OCI-LY1 (cell line): ENCODE measurements at regions not wholly inside any gene's neighbourhood (a gene's known extent, or its start where the extent isn't known, plus 50 kb on each side); places are given as distances from the start of the nearest gene placed in this dataset.

ENCODE experiments used
- H2AFZ ChIP-seq: fragments of 200-600 bp; sonication (generic), shearing (Covaris generic); 2 replicates; pipeline ENCODE4 v1.6.0; 2014; ENCODE audit warnings: antibody characterized with exemption, mild to moderate bottlenecking, low read length
- H3F3A ChIP-seq: fragments of 200-600 bp; sonication (generic), shearing (Covaris generic); 2 replicates; pipeline ENCODE4 v1.6.0; 2014; ENCODE audit warnings: mild to moderate bottlenecking, antibody characterized with exemption, low read length, moderate library complexity; ENCODE audit not compliant: insufficient read depth
- H3K27ac ChIP-seq: fragments of 200-600 bp; sonication (generic); 2 replicates; pipeline ENCODE4 v1.5.1; 2014; ENCODE audit warnings: low read length, mixed run types, mild to moderate bottlenecking, low read depth; ENCODE audit not compliant: poor library complexity, severe bottlenecking
- H3K27me3 ChIP-seq: fragments of 200-600 bp; sonication (generic); 2 replicates; pipeline ENCODE4 v1.6.0; 2014; ENCODE audit warnings: antibody characterized with exemption, mild to moderate bottlenecking, low read length, moderate library complexity; ENCODE audit not compliant: insufficient read depth
- H3K36me3 ChIP-seq: fragments of 200-600 bp; sonication (generic); 2 replicates; pipeline ENCODE4 v1.6.1; 2014; ENCODE audit warnings: mild to moderate bottlenecking, antibody characterized with exemption, low read length, moderate library complexity, mixed read lengths; ENCODE audit not compliant: insufficient read depth
- H3K4me1 ChIP-seq: fragments of 200-600 bp; sonication (generic); 2 replicates; pipeline ENCODE4 v1.5.1; 2014; ENCODE audit warnings: mild to moderate bottlenecking, low read length, moderate library complexity; ENCODE audit not compliant: insufficient read depth, severe bottlenecking
- H3K4me2 ChIP-seq: fragments of 200-600 bp; sonication (generic), shearing (Covaris generic); 2 replicates; pipeline ENCODE4 v1.6.1; 2014; ENCODE audit warnings: low read length
- H3K4me3 ChIP-seq: fragments of 200-600 bp; sonication (generic); 2 replicates; pipeline ENCODE4 v1.5.1; 2014; ENCODE audit warnings: low read length, low read depth, mild to moderate bottlenecking, mixed read lengths; ENCODE audit not compliant: poor library complexity, severe bottlenecking
- H3K79me2 ChIP-seq: fragments of 200-600 bp; shearing (Covaris generic); 2 replicates; pipeline ENCODE4 v1.6.1; 2016; ENCODE audit warnings: mixed run types, low read length, mixed read lengths; ENCODE audit not compliant: insufficient read depth
- H3K9ac ChIP-seq: fragments of 200-600 bp; sonication (generic), shearing (Covaris generic); 2 replicates; pipeline ENCODE4 v1.6.1; 2014; ENCODE audit warnings: mild to moderate bottlenecking, low read length, mixed read lengths
- H3K9me2 ChIP-seq: fragments of 200-600 bp; sonication (generic), shearing (Covaris generic); 2 replicates; pipeline ENCODE4 v1.6.1; 2014; ENCODE audit warnings: low read depth, mild to moderate bottlenecking, low read length, mixed read lengths
- H3K9me3 ChIP-seq: fragments of 200-600 bp; shearing (Covaris generic); 2 replicates; pipeline ENCODE4 v1.6.1; 2014; ENCODE audit warnings: low read length, mixed read lengths
- H4K20me1 ChIP-seq: fragments of 200-600 bp; sonication (generic), shearing (Covaris generic); 2 replicates; pipeline ENCODE4 v1.6.0; 2016; ENCODE audit warnings: mild to moderate bottlenecking, low read length; ENCODE audit not compliant: insufficient read depth
- EZH2 ChIP-seq: fragments of 200-600 bp; sonication (generic), shearing (Covaris generic); IDR thresholded peaks from 2 replicates; pipeline ENCODE4 v1.8.0; 2017; ENCODE audit warnings: borderline replicate concordance, mixed run types, mild to moderate bottlenecking, antibody characterized with exemption, low read length, moderate library complexity, mixed read lengths
- TF ChIP-seq, protein P1 (sequence below): fragments of 200-600 bp; sonication (generic), shearing (Covaris generic); IDR thresholded peaks from 2 replicates; pipeline ENCODE4 v1.5.1; 2017; ENCODE audit warnings: mild to moderate bottlenecking, antibody characterized with exemption, low read length, moderate library complexity, mixed read lengths

DNA sequence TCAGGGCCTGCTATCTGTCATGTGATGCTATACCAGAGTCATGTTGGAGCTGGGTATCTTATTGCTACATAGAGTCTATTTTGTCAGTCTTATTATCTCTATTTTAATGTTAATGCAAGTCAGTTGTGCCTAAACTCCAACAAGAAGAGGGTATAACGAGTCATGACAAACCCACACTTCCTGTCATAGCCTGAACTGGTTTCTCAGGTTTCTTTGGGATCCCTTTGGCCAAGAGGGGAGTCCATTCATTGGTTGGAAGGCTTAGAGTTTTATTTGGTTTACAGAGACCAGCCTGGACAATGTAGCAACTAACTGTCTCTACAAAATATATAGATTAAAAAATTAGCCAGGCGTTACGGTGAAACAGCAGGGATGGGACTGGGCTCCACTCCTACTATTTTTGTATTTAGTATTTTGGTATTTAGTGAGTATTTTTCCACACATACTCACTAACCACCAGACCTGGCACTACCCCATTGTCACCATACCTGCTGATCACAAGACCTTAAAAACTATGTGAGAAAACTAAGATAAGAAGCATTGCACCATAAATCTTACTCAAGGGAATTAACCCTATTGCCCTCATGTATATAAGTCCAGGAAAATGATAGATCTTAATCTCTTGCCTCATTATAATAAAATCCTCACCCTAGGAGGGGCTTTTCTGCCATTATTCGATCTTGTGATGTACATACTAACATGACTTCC lies 387.5 kb downstream of the IPO8 start:
- Histone ChIP-seq H3K9me3 (no peaks in the 10 kb centered on the region), H3K79me2 (no peaks in the 10 kb centered on the region), H3K27ac (no peak overlapping the region), H4K20me1 (no peaks in the 10 kb centered on the region), H3K4me2 (no peak overlapping the region), H3K4me3 (no peak overlapping the region), H3K4me1 (no peaks in the 10 kb centered on the region), H3K9ac (no peak overlapping the region), H2AFZ (no peak overlapping the region), H3K27me3 (no peaks in the 10 kb centered on the region), H3K9me2 (no peaks in the 10 kb centered on the region), H3K36me3 (no peaks in the 10 kb centered on the region), H3F3A (no peaks in the 10 kb centered on the region)
- TF ChIP-seq, protein P1, sequence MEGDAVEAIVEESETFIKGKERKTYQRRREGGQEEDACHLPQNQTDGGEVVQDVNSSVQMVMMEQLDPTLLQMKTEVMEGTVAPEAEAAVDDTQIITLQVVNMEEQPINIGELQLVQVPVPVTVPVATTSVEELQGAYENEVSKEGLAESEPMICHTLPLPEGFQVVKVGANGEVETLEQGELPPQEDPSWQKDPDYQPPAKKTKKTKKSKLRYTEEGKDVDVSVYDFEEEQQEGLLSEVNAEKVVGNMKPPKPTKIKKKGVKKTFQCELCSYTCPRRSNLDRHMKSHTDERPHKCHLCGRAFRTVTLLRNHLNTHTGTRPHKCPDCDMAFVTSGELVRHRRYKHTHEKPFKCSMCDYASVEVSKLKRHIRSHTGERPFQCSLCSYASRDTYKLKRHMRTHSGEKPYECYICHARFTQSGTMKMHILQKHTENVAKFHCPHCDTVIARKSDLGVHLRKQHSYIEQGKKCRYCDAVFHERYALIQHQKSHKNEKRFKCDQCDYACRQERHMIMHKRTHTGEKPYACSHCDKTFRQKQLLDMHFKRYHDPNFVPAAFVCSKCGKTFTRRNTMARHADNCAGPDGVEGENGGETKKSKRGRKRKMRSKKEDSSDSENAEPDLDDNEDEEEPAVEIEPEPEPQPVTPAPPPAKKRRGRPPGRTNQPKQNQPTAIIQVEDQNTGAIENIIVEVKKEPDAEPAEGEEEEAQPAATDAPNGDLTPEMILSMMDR: no peak
- TF ChIP-seq EZH2: no peak

DNA sequence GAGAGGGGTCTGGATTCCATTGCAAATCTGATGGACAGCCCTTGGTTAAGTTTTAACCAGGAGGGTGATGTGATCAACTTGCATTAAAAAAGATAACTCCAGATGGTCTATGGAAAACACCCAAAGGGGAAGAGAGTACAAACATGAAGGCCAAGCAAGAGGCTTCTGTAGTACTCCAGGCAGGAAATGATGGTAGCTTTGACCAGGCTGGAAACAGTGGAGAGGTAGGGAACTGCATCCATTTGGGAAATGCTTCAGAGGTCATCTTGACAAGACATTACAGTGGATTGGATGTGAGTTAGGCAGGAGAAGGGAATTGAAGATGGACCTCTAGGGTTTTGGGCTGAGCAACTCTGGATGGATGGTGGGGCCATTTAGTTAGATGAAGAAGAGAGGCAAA lies 391.1 kb downstream of the IPO8 start:
- H3K4me1 ChIP-seq: no peaks in the 10 kb centered on the region
- H3K9ac ChIP-seq: no peak overlapping the region

DNA sequence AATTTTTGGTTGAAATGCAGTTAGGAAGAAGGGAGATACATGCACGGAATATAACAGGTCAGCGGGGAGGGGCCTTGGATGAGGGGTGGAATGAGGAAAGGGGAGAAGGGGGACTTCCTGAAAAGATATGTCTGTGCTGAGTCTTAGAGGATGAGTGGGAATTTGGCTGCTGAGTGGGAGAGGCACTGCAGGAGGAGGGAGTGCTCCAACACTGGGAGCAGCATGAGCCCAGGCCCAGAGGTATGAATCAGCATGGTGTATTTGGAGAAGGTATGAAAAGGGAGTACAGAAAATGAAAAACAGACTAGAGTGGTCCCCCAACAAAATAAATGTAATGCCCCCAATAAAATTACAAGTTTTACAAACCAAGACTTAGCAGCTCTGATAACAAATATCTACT lies 394.4 kb downstream of the IPO8 start:
- H3K4me3 ChIP-seq: no peak overlapping the region

More for the DNA sequence above, 391.1 kb downstream of the IPO8 start:
- H3K79me2 ChIP-seq: no peaks in the 10 kb centered on the region
- no peaks in the 10 kb centered on the region for H3K27me3 ChIP-seq
- no peak overlapping the region for H2AFZ ChIP-seq
- no peaks in the 10 kb centered on the region for H4K20me1 ChIP-seq
- no peaks in the 10 kb centered on the region for H3F3A ChIP-seq
- H3K27ac ChIP-seq: no peak overlapping the region
- TF ChIP-seq, protein P1: no peak
- TF ChIP-seq EZH2: no peak
- H3K4me2 ChIP-seq: no peak overlapping the region
- no peaks in the 10 kb centered on the region for H3K9me3 ChIP-seq
- no peaks in the 10 kb centered on the region for H3K9me2 ChIP-seq
- no peaks in the 10 kb centered on the region for H3K36me3 ChIP-seq
- H3K4me3 ChIP-seq: no peak overlapping the region

More for the DNA sequence above, 394.4 kb downstream of the IPO8 start:
- TF ChIP-seq EZH2: no peak
- TF ChIP-seq, protein P1: no peak
- no peaks in the 10 kb centered on the region for H3K9me3 ChIP-seq
- H4K20me1 ChIP-seq: no peaks in the 10 kb centered on the region
- H3K27me3 ChIP-seq: no peaks in the 10 kb centered on the region
- H2AFZ ChIP-seq: no peak overlapping the region
- no peaks in the 10 kb centered on the region for H3K9me2 ChIP-seq
- H3K79me2 ChIP-seq: no peaks in the 10 kb centered on the region
- H3K36me3 ChIP-seq: no peaks in the 10 kb centered on the region
- no peak overlapping the region for H3K4me2 ChIP-seq
- H3K9ac ChIP-seq: no peak overlapping the region
- H3K4me1 ChIP-seq: no peaks in the 10 kb centered on the region
- no peak overlapping the region for H3K27ac ChIP-seq
- H3F3A ChIP-seq: no peaks in the 10 kb centered on the region
